Psoas muscle (tissue), 7 donors: ENCODE measurements at regions not wholly inside any gene's neighbourhood (a gene's known extent, or its start where the extent isn't known, plus 50 kb on each side); places are given as distances from the start of the nearest gene placed in this dataset.
"Not testable (repeated sequence)": the region's sequence is repeated elsewhere in the genome, so short reads cannot be mapped to it uniquely, and the experiment has no call there.

Experiments used
- ATAC-seq, 4 donors: fragments of 200-7000 bp; cut with Tn5 transposase; one replicate each; pipeline ENCODE4 v1.9.1; 2020; ENCODE audit warnings: moderate library complexity in 3 of 4, mild to moderate bottlenecking in 2 of 4
- DNase-seq, 2 donors: peaks; one replicate each; pipeline ENCODE4 v3.0.0-alpha.2; 2020
- H3K27ac ChIP-seq: fragments of 200-600 bp; one replicate; pipeline ENCODE4 v1.8.0; 2022
- H3K27me3 ChIP-seq, 3 donors: fragments of 200-600 bp in 1 of 3; one replicate each; pipeline versions ENCODE4 v1.6.1 to v1.8.0; 2013 to 2022; ENCODE audit warnings: low read length in 2 of 3, mild to moderate bottlenecking in 2 of 3, moderate library complexity in 1 of 3; ENCODE audit not compliant: insufficient read depth in 3 of 3
- H3K36me3 ChIP-seq, 2 donors: fragments of 200-600 bp in 1 of 2; one replicate each; pipeline versions ENCODE4 v1.6.1 to v1.8.0; 2013 to 2022; ENCODE audit warnings: low read depth in 1 of 2, mild to moderate bottlenecking in 1 of 2, moderate library complexity in 1 of 2; ENCODE audit not compliant: insufficient read depth in 1 of 2
- H3K4me1 ChIP-seq: fragments of 200-600 bp; one replicate; pipeline ENCODE4 v1.8.0; 2022
- H3K4me3 ChIP-seq: fragments of 200-600 bp; one replicate; pipeline ENCODE4 v1.8.0; 2022; ENCODE audit warnings: mild to moderate bottlenecking
- H3K9me3 ChIP-seq: fragments of 200-600 bp; one replicate; pipeline ENCODE4 v1.8.0; 2022
- WGBS, 3 donors: extraction: QIAGEN DNeasy Blood & Tissue Kit; methylation state at CpG; one replicate each; pipeline versions ENCODE4 v1.1.6 to v1.1.7; 2013; 5-methylcytosine and 5-hydroxymethylcytosine counted together
- intact Hi-C, 2 donors: fragments of 100-400 bp; cut with DNase I; formaldehyde crosslinking; loops; one replicate each; pipeline versions ENCODE4 v1.11.0 to v1.14.2; 2022
- TF ChIP-seq, protein P1 (sequence below): fragments of 200-600 bp; IDR thresholded peaks from one replicate; pipeline ENCODE4 v1.8.0; 2022; ENCODE audit warnings: antibody characterized with exemption
- donor health status: healthy with polysubstance abuse.
- donor health status: DM: no; HTN: no; CAD: no; lungs with moderate emphysema.
- donor health status: Bipolar disorder and iron deficiency.
- donor health status: healthy.
- donor health status: DM: yes; HTN: yes; CAD: no.
- donor health status: DM: no; HTN: no; CAD: no.
- donor health status: DM: yes; HTN: yes; CAD: no.

DNA sequence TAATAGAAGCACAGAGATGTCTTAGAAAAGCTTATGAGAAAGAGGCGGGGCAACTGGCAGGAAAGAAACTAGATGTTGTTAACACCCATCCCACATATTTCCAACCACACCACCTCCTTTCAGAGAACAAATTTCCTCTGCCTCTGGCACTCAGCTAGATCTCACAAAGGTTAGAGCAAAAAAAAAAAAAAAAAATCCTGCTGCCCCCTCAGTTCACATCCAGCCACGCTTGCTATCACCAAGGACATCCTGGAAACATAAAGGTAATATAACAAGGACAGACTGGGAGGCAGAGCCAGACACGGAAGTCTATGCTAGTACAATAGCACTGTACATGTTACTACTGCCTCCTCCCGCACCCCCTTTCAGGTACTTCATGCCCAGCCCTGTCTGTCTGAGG lies 238.0 kb upstream of the PTGER4 start:
- intact Hi-C loops = no loop called here
- TF ChIP-seq, protein P1, sequence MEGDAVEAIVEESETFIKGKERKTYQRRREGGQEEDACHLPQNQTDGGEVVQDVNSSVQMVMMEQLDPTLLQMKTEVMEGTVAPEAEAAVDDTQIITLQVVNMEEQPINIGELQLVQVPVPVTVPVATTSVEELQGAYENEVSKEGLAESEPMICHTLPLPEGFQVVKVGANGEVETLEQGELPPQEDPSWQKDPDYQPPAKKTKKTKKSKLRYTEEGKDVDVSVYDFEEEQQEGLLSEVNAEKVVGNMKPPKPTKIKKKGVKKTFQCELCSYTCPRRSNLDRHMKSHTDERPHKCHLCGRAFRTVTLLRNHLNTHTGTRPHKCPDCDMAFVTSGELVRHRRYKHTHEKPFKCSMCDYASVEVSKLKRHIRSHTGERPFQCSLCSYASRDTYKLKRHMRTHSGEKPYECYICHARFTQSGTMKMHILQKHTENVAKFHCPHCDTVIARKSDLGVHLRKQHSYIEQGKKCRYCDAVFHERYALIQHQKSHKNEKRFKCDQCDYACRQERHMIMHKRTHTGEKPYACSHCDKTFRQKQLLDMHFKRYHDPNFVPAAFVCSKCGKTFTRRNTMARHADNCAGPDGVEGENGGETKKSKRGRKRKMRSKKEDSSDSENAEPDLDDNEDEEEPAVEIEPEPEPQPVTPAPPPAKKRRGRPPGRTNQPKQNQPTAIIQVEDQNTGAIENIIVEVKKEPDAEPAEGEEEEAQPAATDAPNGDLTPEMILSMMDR = no peak
- ATAC-seq = no peak

DNA sequence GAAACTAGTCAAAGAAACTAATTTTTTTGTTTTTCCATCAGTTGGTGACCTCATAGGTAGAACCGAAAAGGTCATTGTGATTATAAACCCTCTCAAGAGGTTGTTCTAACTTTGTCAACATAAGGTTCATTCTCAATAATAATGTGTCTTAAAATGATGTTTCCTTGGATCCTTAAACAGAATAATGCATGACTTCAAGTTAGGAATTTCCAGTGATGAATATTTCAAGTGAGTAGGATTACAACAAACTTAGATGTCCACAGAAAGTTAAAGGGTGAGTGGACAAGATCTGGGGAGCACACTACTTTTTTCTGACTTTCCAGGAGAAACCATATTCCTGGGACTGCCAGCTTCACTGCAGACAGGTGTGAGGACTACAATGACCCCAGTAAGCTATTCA lies 239.0 kb upstream of the PTGER4 start:
- no peak for DNase-seq
- H3K9me3 ChIP-seq = peaks cover 5% of the 10 kb centered on the region
- 94 to 95% (median 95%) methylated on average over 1 of the region's 1 CpG for WGBS, 3 donors
- H3K4me1 ChIP-seq = no peaks in the 10 kb centered on the region
- TF ChIP-seq, protein P1 = no peak
- no peak overlapping the region for H3K4me3 ChIP-seq
- H3K36me3 ChIP-seq = no peaks in the 10 kb centered on the region
- ATAC-seq = no peak
- no peaks in the 10 kb centered on the region for H3K27me3 ChIP-seq
- no peak overlapping the region for H3K27ac ChIP-seq
- intact Hi-C loops = no loop called here

More for the DNA sequence above, 238.0 kb upstream of the PTGER4 start:
- Histone ChIP-seq H3K4me1 (no peaks in the 10 kb centered on the region), H3K27ac (no peak overlapping the region), H3K4me3 (no peak overlapping the region), H3K36me3 (no peaks in the 10 kb centered on the region), H3K9me3 (peaks cover 5% of the 10 kb centered on the region), H3K27me3 (no peaks in the 10 kb centered on the region)
- 73 to 83% (median 80%) methylated on average over 4 of the region's 4 CpGs for WGBS, 3 donors
- DNase-seq = no peak

DNA sequence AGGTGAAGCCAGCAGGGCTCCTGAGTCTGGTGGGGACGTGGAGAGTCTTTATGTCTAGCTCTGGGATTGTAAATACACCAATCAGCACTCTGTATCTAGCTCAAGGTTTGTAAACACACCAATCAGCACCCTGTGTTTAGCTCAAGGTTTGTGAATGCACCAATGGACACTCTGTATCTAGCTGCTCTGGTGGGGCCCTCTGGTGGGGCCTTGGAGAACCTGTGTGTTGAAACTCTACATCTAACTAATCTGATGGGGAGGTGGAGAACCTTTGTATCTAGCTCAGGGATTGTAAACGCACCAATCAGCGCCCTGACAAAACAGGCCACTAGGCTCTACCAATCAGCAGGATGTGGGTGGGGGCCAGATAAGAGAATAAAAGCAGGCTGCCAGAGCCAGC lies 240.6 kb upstream of the PTGER4 start:
- H3K4me3 ChIP-seq, DNase-seq, intact Hi-C loops: not testable (repeated sequence)

DNA sequence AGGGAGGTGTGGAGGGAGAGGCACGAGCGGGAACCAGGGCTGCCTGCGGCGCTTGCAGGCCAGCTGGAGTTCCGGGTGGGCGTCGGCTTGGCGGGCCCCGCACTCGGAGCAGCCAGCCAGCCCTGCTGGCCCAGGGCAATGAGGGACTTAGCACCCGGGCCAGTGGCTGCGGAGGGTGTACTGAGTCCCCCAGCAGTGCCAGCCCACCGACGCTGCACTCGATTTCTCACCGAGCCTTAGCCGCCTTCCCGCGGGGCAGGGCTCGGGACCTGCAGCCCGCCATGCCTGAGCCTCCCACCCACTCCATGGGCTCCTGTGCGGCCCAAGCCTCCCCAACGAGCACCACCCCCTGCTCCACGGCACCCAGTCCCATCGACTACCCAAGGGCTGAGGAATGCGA lies 241.1 kb upstream of the PTGER4 start:
- H3K27me3 ChIP-seq, DNase-seq, H3K4me3 ChIP-seq, H3K36me3 ChIP-seq, H3K9me3 ChIP-seq, H3K27ac ChIP-seq, intact Hi-C loops, ATAC-seq, H3K4me1 ChIP-seq: not testable (repeated sequence)
- WGBS, 3 donors = 95 to 98% (median 98%) methylated on average over 13 to 26 of the region's 26 CpGs

More for the DNA sequence above, 240.6 kb upstream of the PTGER4 start:
- not testable (repeated sequence) for H3K27me3 ChIP-seq, H3K36me3 ChIP-seq, H3K27ac ChIP-seq, H3K9me3 ChIP-seq, ATAC-seq, H3K4me1 ChIP-seq
- 94 to 96% (median 95%) methylated on average over 3 of the region's 3 CpGs for WGBS, 3 donors

DNA sequence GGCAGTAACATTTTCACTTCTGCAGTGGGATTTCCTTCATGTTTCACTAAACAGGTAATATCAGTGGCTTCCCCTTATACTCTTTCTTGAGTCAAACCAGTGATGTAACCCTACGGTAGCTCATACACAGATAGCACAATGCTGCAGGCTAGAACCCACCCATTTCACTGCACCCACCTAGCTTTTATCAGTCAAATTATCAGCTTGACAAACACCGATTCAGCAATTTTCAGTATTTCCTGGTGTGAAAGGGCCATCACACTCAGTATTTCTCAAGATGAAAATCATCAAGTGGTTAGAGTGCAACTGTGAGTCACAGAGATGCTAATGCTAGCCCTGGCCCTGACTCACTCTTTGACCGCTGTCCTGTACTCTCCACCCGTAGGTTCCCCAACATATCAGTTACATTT lies 242.3 kb upstream of the PTGER4 start:
- Histone ChIP-seq H3K4me1 (no peaks in the 10 kb centered on the region), H3K36me3 (no peaks in the 10 kb centered on the region), H3K4me3 (no peak overlapping the region), H3K27ac (no peak overlapping the region), H3K27me3 (no peaks in the 10 kb centered on the region), H3K9me3 (no peaks in the 10 kb centered on the region)
- ATAC-seq = no peak
- TF ChIP-seq, protein P1 = no peak
- DNase-seq = no peak
- 84 to 92% (median 88%) methylated on average over 4 of the region's 4 CpGs for WGBS, 3 donors
- intact Hi-C loops = no loop called here

DNA sequence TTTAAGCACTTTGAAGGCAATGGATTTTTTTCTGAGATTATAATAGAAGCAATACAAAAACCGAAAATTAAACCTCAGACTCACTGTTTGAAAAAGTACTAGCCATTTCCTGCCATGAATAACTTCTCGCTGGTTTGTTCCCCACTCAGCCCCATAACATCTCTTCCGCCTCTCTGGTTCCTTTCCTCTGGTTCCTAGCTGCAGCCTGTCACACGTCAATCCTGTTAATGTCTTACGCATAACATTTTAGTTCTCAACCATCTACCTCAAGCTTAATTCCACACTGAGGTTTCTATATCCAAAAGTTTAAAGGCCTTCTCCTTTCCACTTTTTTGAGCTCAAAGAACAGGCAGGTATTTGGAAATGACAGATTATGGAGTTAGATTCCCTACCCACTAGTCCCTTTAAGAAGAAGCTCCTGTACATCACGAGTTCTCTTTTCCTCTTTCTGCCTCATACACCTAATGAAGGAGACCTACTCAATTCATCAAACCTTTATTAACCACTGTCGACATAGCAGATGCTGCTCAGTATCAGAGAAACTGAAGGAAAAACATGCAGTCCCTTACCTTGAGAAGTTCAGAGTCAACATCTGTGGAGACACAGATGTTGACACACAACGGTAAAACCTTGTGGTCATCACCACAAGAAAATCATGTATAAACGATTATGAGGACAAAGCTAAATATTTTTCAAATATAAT lies 243.0 kb upstream of the PTGER4 start:
- Histone ChIP-seq H3K27me3 (no peaks in the 10 kb centered on the region), H3K9me3 (no peaks in the 10 kb centered on the region), H3K36me3 (no peaks in the 10 kb centered on the region), H3K27ac (no peak overlapping the region), H3K4me3 (no peak overlapping the region), H3K4me1 (no peaks in the 10 kb centered on the region)
- ATAC-seq = no peak
- no peak for DNase-seq
- intact Hi-C loops = no loop called here
- TF ChIP-seq, protein P1 = no peak
- WGBS, 3 donors = 87 to 90% (median 89%) methylated on average over 9 of the region's 9 CpGs

DNA sequence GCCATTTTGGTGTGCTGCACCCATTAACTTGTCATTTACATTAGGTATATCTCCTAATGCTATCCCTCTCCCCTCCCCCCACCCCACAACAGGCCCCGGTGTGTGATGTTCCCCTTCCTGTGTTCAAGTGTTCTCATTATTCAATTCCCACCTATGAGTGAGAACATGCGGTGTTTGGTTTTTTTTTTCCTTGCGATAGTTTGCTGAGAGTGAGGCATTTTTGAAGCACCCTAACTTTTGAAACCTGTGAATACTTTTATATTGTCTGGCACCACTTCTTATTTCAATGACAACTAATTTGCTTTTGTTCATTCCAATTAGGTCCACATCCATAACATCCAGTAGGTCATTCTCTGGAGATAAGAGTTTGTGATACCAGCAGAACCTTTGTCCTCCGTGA lies 244.0 kb upstream of the PTGER4 start:
- intact Hi-C loops, ATAC-seq: not testable (repeated sequence)
- 87 to 96% (median 93%) methylated on average over 4 of the region's 4 CpGs for WGBS, 3 donors

More for the DNA sequence above, 244.0 kb upstream of the PTGER4 start:
- not testable (repeated sequence) for H3K27ac ChIP-seq, H3K4me1 ChIP-seq, DNase-seq, H3K4me3 ChIP-seq, H3K36me3 ChIP-seq, H3K9me3 ChIP-seq, H3K27me3 ChIP-seq
